Spinal cord (tissue), 9 donors: ENCODE measurements at regions not wholly inside any gene's neighbourhood (a gene's known extent, or its start where the extent isn't known, plus 50 kb on each side); places are given as distances from the start of the nearest gene placed in this dataset.
"Not testable (repeated sequence)": the region's sequence is repeated elsewhere in the genome, so short reads cannot be mapped to it uniquely, and the experiment has no call there.

Experiments
- DNase-seq, 6 donors: peaks; one replicate each; pipeline versions ENCODE4 v3.0.0 to v3.0.0-alpha.2; 2013 to 2015; ENCODE audit warnings: low spot score in 6 of 6, low read depth in 4 of 6
- H3K27ac ChIP-seq: one replicate; pipeline ENCODE4 v1.5.1; 2013; ENCODE audit warnings: low read depth, low read length, control low read depth
- H3K27me3 ChIP-seq: one replicate; pipeline ENCODE4 v1.6.1; 2013; ENCODE audit warnings: low read length; ENCODE audit not compliant: control insufficient read depth, insufficient read depth
- H3K36me3 ChIP-seq: one replicate; pipeline ENCODE4 v1.6.1; 2013; ENCODE audit warnings: low read length; ENCODE audit not compliant: control insufficient read depth, insufficient read depth
- H3K4me1 ChIP-seq: one replicate; pipeline ENCODE4 v1.6.1; 2013; ENCODE audit warnings: low read length; ENCODE audit not compliant: control insufficient read depth, insufficient read depth
- H3K4me3 ChIP-seq: one replicate; pipeline ENCODE4 v1.5.1; 2013; ENCODE audit warnings: low read depth, low read length, control low read depth
- H3K9me3 ChIP-seq: one replicate; pipeline ENCODE4 v1.6.1; 2013; ENCODE audit warnings: low read length; ENCODE audit not compliant: control insufficient read depth, insufficient read depth
- WGBS: methylation state at CpG from one replicate; pipeline ENCODE4 v1.1.5; 2013; ENCODE audit warnings: missing lambda C conversion rate; ENCODE audit not compliant: insufficient coverage; 5-methylcytosine and 5-hydroxymethylcytosine counted together
- donor health status: healthy.

DNA sequence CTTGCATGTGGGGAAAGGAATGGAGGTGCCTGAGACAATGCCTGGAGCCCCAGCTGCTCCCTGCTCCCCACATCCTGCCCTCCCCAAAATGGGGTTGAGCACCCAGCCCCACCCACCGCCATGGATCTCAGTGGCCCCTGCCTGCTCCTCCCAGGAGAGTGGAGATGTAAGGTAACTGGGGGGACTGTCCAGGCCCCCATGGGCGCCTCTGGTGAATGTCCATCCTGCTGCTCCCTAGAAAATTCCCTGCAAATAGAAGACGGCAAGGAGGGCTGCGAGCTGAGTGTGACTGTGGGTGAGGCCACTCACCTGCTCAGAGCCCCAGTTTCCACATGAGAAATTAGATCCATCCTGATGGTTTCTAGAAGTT lies 101.6 kb downstream of the RAMP3 start:
- no peaks in the 10 kb centered on the region for H3K9me3 ChIP-seq
- no peaks in the 10 kb centered on the region for H3K27me3 ChIP-seq
- no peak overlapping the region for H3K27ac ChIP-seq
- H3K4me1 ChIP-seq, result peaks cover 14% of the 10 kb centered on the region
- DNase-seq, result no peak
- H3K4me3 ChIP-seq, result no peak overlapping the region
- 100% methylated on average over 2 of the region's 4 CpGs for WGBS
- no peaks in the 10 kb centered on the region for H3K36me3 ChIP-seq

DNA sequence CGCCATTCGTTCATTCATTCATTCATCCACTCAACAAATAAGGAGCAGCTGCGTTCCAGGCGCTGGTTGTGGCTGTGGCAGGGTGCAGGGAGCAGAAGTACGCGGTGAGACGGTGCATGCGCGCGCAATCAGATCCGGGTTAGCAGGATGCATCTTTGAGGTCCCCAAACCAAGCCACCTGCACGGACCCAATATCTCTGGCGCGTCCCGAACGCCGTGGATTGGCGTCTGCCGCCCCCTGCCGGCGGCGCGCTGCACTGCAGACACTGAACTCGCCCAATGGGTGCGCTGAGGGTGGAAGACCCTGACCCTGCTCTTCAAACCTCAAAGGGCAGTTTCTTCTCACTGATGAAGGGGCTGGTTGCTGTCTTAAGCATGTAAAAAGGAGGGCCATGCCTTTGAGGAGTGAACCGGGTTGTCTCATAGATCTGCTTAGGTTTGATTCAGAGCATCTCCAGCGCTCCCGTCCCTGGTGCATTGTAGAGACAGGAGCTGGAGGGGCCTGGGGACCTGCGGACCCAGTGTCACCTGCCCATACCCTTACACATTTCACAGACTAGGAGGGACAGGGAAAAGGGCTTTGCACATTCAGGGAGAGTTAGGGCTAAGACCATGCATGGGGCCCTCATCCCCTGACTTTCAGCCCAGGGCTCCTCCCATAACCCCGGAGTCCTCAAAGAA lies 102.5 kb downstream of the RAMP3 start:
- peaks cover 14% of the 10 kb centered on the region for H3K4me1 ChIP-seq
- no peaks in the 10 kb centered on the region for H3K9me3 ChIP-seq
- peak in 5 of 6 donors; percentile 26 to 90 (median 46) for DNase-seq
- no peaks in the 10 kb centered on the region for H3K36me3 ChIP-seq
- H3K4me3 ChIP-seq, result no peak overlapping the region
- H3K27me3 ChIP-seq, result no peaks in the 10 kb centered on the region
- 13% methylated on average over 26 of the region's 30 CpGs for WGBS
- no peak overlapping the region for H3K27ac ChIP-seq

DNA sequence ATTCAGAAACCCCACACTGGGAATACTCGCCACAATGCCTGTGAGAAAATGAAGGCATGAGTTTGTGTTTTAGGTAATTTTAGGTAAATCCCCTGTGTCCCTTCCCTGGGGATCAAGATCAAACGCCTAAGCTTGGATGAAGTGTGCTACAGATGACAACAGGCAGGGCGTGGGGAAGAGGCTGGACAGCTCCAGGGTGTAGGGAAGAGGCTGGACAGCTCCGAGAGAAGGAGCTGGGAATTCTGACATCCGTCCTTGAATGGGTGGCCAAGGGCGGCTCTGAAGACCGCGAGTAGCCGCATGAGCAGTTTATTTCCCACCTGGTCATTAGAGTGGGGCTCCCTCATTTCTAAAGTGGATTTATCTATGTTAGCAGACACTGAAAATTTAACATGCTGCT lies 109.7 kb downstream of the RAMP3 start:
- no peaks in the 10 kb centered on the region for H3K36me3 ChIP-seq
- H3K27ac ChIP-seq, result no peak overlapping the region
- no peak for DNase-seq
- H3K4me1 ChIP-seq, result peaks cover 3% of the 10 kb centered on the region
- no peaks in the 10 kb centered on the region for H3K27me3 ChIP-seq
- no peak overlapping the region for H3K4me3 ChIP-seq
- H3K9me3 ChIP-seq, result no peaks in the 10 kb centered on the region
- WGBS, result 62% methylated on average over 6 of the region's 9 CpGs

DNA sequence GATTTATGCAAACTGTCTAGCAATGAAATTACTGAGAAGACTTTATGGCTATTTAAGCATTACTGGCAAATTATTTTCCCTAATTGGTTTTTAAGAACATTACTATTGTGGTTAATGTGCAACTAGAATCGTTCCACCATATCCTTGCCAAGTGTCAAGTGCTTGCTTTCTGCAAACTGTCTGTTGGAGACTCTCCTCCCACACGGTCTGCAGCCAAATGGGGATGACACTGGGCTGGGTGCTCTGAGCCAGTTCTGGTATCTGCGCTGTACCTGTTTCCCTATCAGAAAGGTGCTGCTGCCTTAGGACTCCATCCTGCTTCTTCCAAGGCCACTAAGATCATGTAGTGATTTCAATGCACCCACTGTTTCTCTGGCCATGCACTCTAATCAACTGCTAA lies 110.4 kb downstream of the RAMP3 start:
- H3K27me3 ChIP-seq, result no peaks in the 10 kb centered on the region

DNA sequence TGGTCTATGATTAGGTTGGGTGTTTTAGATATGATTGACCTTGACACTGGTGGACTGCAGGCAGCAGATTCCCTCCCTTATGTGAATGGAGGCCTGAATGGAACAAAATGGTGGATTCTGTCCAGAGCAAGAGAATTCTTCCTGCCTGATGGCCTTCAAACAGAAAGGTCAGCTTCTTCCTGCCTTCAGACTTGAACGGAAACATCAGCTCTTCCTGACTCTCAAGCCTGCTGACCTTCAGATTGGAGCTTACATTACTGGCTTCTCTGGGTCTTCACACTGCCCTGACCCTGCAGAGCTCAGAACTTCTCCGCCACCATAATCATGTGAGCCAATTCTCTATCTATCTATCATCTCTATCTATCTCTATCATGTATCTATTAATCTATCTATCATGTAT lies 111.6 kb downstream of the RAMP3 start:
- H3K4me1 ChIP-seq, result peaks cover 3% of the 10 kb centered on the region
- DNase-seq, result no peak
- H3K36me3 ChIP-seq, result no peaks in the 10 kb centered on the region
- H3K27me3 ChIP-seq, result no peaks in the 10 kb centered on the region
- 94% methylated on average over 1 of the region's 2 CpGs for WGBS
- no peak overlapping the region for H3K4me3 ChIP-seq
- H3K27ac ChIP-seq, result no peak overlapping the region
- no peaks in the 10 kb centered on the region for H3K9me3 ChIP-seq

More for the DNA sequence above, 110.4 kb downstream of the RAMP3 start:
- H3K4me3 ChIP-seq, result no peak overlapping the region
- no peaks in the 10 kb centered on the region for H3K36me3 ChIP-seq
- peaks cover 3% of the 10 kb centered on the region for H3K4me1 ChIP-seq
- H3K9me3 ChIP-seq, result no peaks in the 10 kb centered on the region
- 59% methylated on average over 2 of the region's 3 CpGs for WGBS
- no peak overlapping the region for H3K27ac ChIP-seq
- peak in 1 of 6 donors; percentile 86 for DNase-seq

DNA sequence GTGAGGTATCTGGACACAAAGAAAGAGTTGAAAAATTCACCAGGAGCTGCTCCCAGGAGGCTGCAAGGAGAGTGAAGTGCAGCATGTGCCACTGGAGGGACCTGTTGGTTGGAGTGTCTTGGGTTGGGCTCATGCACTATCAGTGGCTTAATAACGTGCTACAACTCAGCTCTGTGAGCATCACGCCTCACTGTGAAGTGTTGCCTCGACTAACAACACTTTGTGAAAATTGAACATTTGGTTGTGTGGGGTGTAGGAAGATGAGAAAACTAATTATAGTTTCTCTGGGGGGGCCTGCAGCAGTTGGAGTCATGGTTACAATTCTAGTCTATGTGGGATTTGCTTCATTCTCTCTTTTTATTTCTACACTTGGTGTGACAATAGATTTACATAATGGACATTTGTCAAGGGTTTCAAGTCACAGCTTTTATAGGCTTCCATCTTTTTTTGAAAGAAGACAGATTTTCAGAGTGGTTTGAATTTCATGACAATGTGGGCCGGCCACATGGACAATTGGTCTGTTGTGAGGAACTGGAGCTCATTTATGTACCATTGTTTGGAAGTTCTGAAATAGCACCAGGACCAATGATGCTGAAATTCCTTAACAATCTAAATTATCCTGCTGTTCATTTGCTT lies 121.3 kb downstream of the RAMP3 start:
- WGBS, result 38% methylated on average over 3 of the region's 4 CpGs
- DNase-seq, result peak in 1 of 6 donors; percentile 90
- Histone ChIP-seq H3K4me1 (no peaks in the 10 kb centered on the region), H3K36me3 (no peaks in the 10 kb centered on the region), H3K4me3 (no peak overlapping the region), H3K9me3 (no peaks in the 10 kb centered on the region), H3K27ac (no peak overlapping the region), H3K27me3 (no peaks in the 10 kb centered on the region)

DNA sequence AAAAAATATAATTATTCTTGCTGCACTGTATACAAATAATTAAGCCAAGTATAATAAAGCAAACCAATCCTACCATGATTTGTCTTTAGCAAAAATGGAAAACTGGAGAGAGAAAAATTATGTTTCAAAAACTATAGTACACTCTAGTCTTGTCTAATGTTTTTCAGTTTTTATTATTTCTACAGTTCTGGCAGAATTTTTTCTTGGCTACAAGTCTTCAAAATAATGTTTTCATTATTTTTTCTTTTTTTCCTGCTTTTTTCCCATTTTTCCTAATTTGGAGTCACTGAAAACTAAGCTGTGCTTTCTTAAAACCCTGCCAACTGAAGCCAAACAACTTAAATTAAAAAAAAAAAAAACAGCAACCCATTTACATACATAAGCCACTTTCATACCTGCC lies 132.0 kb downstream of the RAMP3 start:
- H3K27ac ChIP-seq, DNase-seq, H3K27me3 ChIP-seq, H3K9me3 ChIP-seq, H3K4me3 ChIP-seq, H3K4me1 ChIP-seq, H3K36me3 ChIP-seq: not testable (repeated sequence)

DNA sequence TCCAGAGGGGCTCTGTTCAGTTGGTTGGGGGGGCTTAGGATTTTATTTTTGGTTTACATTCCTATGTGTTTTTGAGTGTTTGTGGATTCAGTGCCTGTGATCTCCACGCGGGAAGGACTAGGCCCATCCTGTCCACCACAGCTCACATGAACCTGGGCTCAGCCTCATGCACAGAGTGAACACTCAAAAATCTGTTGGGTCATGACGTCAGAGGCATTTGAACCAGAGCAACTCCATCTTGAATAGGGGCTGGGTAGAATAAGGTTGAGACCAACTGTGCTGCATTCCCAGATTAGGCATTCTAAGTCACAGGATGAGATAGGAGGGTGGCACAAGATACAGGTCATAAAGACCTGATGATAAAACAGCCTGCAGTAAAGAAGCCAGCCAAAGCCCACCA lies 133.3 kb downstream of the RAMP3 start:
- 87% methylated on average over 3 of the region's 3 CpGs for WGBS
- no peak overlapping the region for H3K27ac ChIP-seq
- no peaks in the 10 kb centered on the region for H3K27me3 ChIP-seq
- H3K9me3 ChIP-seq, result no peaks in the 10 kb centered on the region
- peaks cover 7% of the 10 kb centered on the region for H3K4me1 ChIP-seq
- no peak overlapping the region for H3K4me3 ChIP-seq
- no peak for DNase-seq
- H3K36me3 ChIP-seq, result no peaks in the 10 kb centered on the region

DNA sequence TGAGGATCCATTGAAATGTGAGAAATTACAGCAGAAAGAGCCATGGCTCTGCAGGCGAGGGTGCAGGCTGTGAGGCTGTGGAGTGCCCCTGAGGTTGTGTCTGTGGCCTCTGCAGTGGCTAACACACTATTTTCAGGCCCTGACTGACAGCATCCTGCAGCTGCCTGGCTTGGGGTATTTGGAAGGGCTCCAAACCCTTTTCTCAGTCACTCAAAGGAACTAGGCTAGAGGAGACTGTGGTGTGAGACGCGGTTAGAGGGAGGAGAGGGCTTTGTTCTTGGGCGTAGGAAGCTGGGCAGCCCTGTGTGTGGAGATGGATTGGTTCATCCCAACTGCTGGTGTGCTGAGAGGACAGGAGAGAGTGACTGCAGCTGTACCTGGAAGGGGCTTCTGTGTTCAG lies 134.9 kb downstream of the RAMP3 start:
- DNase-seq, result peak in 2 of 6 donors; percentile 54 to 59
- Histone ChIP-seq H3K27me3 (no peaks in the 10 kb centered on the region), H3K27ac (no peak overlapping the region), H3K4me1 (peaks cover 7% of the 10 kb centered on the region), H3K36me3 (no peaks in the 10 kb centered on the region), H3K4me3 (no peak overlapping the region), H3K9me3 (no peaks in the 10 kb centered on the region)
- WGBS, result 31% methylated on average over 4 of the region's 4 CpGs

DNA sequence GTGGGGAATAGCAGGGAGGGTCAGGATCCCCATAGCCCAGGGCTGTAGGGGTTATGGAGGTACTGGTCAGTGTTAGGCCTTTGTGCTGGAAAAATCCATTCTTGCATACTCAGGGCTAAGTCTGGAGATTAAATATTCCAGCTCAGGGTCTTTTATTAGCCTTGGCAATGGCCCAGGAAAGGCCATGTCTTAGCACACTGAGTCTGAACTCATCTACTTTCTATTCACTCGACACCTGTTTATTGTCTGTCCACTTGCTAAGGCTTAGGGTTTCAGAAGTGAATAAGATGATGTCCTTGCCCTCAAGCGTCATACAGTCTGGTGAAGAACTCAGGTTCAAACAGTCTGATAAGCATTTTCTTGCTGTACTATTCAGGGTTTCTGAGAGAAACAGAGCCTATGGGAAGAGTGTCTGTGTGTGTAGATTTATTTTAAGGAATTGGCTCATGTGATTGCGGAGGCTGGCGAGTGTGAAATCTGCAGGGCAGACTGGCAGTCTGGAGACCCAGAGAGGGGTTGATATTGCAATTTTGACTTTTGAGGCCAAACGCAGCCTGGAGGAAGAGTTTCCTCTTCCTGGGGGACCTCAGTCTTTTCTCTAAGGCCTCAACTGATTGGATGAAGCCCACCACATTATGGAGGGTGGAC lies 135.8 kb downstream of the RAMP3 start:
- no peak for DNase-seq
- H3K9me3 ChIP-seq, result no peaks in the 10 kb centered on the region
- no peaks in the 10 kb centered on the region for H3K36me3 ChIP-seq
- 98% methylated on average over 4 of the region's 5 CpGs for WGBS
- no peaks in the 10 kb centered on the region for H3K27me3 ChIP-seq
- H3K4me1 ChIP-seq, result peaks cover 7% of the 10 kb centered on the region
- H3K27ac ChIP-seq, result no peak overlapping the region
- no peak overlapping the region for H3K4me3 ChIP-seq
